ENCODE measurements at regions not wholly inside any gene's neighbourhood (a gene's known extent, or its start where the extent isn't known, plus 50 kb on each side); places are given as distances from the start of the nearest gene placed in this dataset.

- TF ChIP-seq CTCF (IDR thresholded peaks at IDR 0.05) (no peak), EP300 (IDR thresholded peaks at IDR 0.05) (no peak)
Measured at GRCh38 chr19:21626091-21626490, 120.7 kb downstream of the ZNF429 start.
